GM19328 (cell line): ENCODE measurements at regions not wholly inside any gene's neighbourhood (a gene's known extent, or its start where the extent isn't known, plus 50 kb on each side); places are given as distances from the start of the nearest gene placed in this dataset.
"Not testable (repeated sequence)": the region's sequence is repeated elsewhere in the genome, so short reads cannot be mapped to it uniquely, and the experiment has no call there.

Experiments used
- ATAC-seq: cut with Tn5 transposase; IDR thresholded peaks from one replicate; pipeline ENCODE4 v1.9.1; 2021; ENCODE audit warnings: mild to moderate bottlenecking, moderate library complexity; ENCODE audit not compliant: unreplicated experiment

- no peak for ATAC-seq
Measured at GRCh38 chr2:58475756-58476155, 234.6 kb upstream of the FANCL start.

GRCh38 chr2:58473165-58473564, 232.0 kb upstream of the FANCL start:
- ATAC-seq = no peak

- ATAC-seq = no peak
Measured at GRCh38 chr2:58466804-58467203, 225.7 kb upstream of the FANCL start.

- not testable (repeated sequence) for ATAC-seq
Measured at GRCh38 chr2:58466021-58466420, 224.9 kb upstream of the FANCL start.

DNA sequence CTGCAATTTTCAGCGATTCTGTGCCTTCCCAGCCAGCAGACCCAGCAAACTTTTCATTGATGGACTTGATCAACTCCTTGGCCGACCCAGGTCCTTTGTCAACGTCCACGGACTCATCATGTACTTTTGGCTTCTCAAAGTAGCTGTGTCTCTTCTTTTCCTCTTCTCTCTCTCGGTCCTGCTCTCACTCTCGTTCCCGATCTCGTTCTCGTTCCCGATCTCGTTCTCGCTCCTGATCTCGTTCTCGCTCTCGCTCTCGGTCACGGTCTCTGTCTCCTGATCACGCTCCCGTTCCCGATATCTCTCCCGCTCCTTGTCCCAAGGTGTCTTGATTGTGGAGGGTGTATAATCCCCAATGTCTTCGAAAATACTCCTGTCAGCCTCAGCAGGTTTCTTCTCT, 219.5 kb upstream of the FANCL start:
- no peak for ATAC-seq

DNA sequence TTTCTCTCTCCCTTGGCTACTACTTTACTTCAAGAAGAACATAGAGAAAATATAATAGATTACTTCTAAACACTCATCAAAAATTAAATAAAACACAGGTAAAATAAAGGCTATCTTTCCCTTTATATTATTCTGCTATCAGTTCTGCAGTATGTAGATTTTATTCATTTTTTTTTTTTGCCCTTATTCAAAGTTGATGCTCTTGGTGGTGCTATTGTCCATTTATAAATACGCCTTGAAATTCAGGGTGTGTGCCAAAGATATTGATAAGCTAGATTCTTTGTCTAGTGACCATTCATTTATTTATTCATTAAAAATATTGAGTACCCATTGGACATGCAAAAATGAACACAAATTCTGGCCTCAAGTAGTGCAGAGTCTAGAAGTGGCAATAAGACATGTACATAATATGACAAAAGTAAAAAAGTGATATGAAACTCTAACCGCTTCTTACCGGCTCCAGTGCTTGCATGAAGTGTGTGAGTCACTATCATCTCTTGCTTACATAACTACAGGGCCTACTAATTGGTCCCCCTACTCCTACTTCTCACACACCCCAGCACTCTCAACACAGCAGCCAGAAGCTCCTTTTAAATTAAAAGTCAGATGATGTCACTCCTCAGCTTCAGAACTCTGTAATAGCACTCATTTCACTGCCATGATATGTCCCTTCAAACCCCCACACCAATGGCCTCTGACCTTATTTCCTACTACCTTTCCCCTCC, 208.3 kb upstream of the FANCL start:
- ATAC-seq = peak; percentile 73

- ATAC-seq = no peak
Measured at GRCh38 chr2:58448845-58449244, 207.7 kb upstream of the FANCL start.

GRCh38 chr2:58448065-58448507, 207.0 kb upstream of the FANCL start:
- peak; percentile 48 for ATAC-seq

- no peak for ATAC-seq
Measured at GRCh38 chr2:58447586-58447985, 206.5 kb upstream of the FANCL start.

DNA sequence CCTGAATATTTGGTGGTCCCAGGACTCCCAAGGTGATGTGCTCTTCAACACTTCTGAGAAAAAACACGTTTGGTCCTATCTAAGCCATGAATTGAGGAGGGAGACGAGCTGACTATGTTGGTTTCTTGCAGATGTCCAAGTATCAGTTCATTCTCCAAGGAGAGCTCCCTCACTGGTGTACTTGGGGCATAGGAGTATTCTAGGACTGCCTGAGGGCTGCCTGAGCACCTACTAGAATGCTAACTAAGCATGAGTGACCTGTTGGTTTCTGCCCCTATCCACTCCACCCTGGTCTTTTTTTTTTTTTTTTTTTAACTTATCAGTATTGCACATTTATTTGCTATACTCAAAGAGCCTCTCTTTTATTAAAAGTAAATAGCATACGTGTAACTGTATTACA, 200.5 kb upstream of the FANCL start:
- ATAC-seq = no peak

GRCh38 chr2:58436872-58437271, 195.7 kb upstream of the FANCL start:
- ATAC-seq = no peak

GRCh38 chr2:58435246-58435645, 194.1 kb upstream of the FANCL start:
- no peak for ATAC-seq

GRCh38 chr2:58434692-58435091, 193.6 kb upstream of the FANCL start:
- no peak for ATAC-seq

DNA sequence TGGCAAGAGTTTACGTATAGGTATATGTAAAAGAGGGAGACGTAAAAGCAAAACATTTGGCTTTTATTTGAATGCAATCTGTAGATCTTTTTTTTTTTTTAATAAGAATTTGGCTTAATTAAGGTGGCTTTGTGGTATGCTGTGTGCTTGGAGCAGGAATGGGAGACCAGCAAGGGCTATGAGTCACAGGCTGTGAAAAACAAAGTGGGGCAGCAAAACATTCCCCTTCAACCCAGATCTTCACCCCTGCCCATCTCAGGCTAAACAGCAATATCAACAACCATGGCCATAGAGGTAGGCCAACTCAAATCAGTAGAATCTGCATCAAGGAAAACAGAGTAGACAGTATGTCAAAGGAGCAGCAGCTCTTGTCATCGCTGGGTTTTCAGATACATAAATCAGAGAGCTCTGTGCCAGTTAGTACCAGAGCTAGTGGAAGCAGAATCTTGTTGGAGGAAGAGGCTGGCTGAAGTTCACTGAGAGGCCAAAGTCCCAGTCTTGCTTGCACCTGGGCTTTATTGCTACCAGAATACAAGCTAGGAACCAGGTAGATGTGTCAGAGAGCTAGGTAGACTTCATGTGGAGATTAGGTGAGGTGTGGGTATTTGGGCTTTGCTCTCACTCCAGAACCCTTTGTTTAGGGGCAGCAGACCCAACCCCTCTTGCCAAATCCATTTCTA, 191.5 kb upstream of the FANCL start:
- no peak for ATAC-seq

GRCh38 chr2:58429014-58429875, 188.1 kb upstream of the FANCL start:
- ATAC-seq = no peak

GRCh38 chr2:58428096-58429013, 187.2 kb upstream of the FANCL start:
- no peak for ATAC-seq

GRCh38 chr2:58427572-58428095, 186.5 kb upstream of the FANCL start:
- ATAC-seq = no peak

GRCh38 chr2:58425368-58425767, 184.2 kb upstream of the FANCL start:
- ATAC-seq = no peak

DNA sequence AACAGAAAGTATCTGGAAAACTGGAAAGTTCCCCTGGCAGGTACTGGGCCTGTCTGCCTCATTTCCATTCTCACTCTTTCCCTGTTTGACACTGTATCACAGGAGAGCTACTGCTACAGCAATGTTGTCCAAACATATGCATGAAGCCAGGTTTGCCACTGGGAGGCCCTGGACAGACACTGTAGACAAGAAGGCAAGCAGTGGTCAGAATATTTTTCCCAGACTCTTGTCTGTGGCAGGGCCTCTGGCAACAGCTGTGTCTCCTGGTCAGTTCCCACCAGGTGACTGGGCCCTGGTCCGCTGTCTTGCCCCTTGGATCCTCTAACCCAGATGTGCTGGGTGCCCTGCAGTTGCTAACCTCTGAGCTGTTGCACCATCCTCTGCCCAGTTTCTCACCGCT, 178.9 kb upstream of the FANCL start:
- ATAC-seq = no peak

- ATAC-seq = no peak
Measured at GRCh38 chr2:58416696-58417095, 175.6 kb upstream of the FANCL start.
